ENCODE measurements at regions not wholly inside any gene's neighbourhood (a gene's known extent, or its start where the extent isn't known, plus 50 kb on each side); places are given as distances from the start of the nearest gene placed in this dataset.

DNA sequence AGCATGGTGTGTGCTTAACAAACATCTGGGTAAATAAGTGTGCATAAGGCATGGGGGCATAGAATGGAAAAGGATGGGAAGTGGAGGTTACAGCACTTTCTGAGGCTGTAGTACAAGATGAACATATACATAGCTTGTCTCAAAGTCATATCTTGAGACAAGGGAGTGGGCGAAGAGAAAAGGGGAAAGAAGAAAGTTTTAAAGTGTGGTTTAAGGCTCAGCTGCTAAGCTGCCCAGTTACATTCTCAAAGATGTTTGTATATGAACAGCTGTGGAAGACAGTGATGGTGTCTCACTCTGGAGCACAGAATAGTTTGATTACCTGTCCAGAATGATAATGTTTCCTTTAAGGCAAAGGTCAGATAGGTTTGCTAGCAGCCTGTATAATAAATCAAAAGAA is 61.9 kb upstream of the LANCL2 start:
- TF ChIP-seq, protein P1, sequence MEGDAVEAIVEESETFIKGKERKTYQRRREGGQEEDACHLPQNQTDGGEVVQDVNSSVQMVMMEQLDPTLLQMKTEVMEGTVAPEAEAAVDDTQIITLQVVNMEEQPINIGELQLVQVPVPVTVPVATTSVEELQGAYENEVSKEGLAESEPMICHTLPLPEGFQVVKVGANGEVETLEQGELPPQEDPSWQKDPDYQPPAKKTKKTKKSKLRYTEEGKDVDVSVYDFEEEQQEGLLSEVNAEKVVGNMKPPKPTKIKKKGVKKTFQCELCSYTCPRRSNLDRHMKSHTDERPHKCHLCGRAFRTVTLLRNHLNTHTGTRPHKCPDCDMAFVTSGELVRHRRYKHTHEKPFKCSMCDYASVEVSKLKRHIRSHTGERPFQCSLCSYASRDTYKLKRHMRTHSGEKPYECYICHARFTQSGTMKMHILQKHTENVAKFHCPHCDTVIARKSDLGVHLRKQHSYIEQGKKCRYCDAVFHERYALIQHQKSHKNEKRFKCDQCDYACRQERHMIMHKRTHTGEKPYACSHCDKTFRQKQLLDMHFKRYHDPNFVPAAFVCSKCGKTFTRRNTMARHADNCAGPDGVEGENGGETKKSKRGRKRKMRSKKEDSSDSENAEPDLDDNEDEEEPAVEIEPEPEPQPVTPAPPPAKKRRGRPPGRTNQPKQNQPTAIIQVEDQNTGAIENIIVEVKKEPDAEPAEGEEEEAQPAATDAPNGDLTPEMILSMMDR (IDR thresholded peaks at IDR 0.05; ENCODE audit: borderline replicate concordance, extremely low read depth, low read length, poor library complexity, severe bottlenecking), result no peak
- no peak for TF ChIP-seq EZH2 (IDR thresholded peaks at IDR 0.05; ENCODE audit: borderline replicate concordance, low read depth, low read length, severe bottlenecking)
